Karpas-422 (cell line): ENCODE measurements at regions not wholly inside any gene's neighbourhood (a gene's known extent, or its start where the extent isn't known, plus 50 kb on each side); places are given as distances from the start of the nearest gene placed in this dataset.
A peak's percentile ranks its signal among the peaks of the same experiment; 100 is the strongest.
"Not testable (repeated sequence)": the region's sequence is repeated elsewhere in the genome, so short reads cannot be mapped to it uniquely, and the experiment has no call there.

Experiments used
- DNase-seq: peaks from one replicate; pipeline ENCODE4 v3.0.0-alpha.2; 2015
- H2AFZ ChIP-seq: fragments of 200-600 bp; sonication (generic); 2 replicates; pipeline ENCODE4 v1.6.1; 2014; ENCODE audit warnings: antibody characterized with exemption, low read length, mixed read lengths
- H3K27ac ChIP-seq: fragments of 200-600 bp; sonication (generic); 2 replicates; pipeline ENCODE4 v1.5.1; 2014; ENCODE audit warnings: mild to moderate bottlenecking, low read length, moderate library complexity
- H3K27me3 ChIP-seq: fragments of 200-600 bp; sonication (generic); 2 replicates; pipeline ENCODE4 v1.6.1; 2014; ENCODE audit warnings: low read length, mixed read lengths
- H3K36me3 ChIP-seq: fragments of 200-600 bp; sonication (generic); 2 replicates; pipeline ENCODE4 v1.6.1; 2014; ENCODE audit warnings: low read length, mixed read lengths; ENCODE audit not compliant: insufficient read depth
- H3K4me1 ChIP-seq: fragments of 200-600 bp; sonication (generic); 2 replicates; pipeline ENCODE4 v1.6.1; 2014; ENCODE audit warnings: mild to moderate bottlenecking, low read length, mixed read lengths
- H3K4me2 ChIP-seq: fragments of 200-600 bp; sonication (generic); 2 replicates; pipeline ENCODE4 v1.6.1; 2014; ENCODE audit warnings: low read length, low read depth, mild to moderate bottlenecking; ENCODE audit not compliant: poor library complexity, severe bottlenecking
- H3K4me3 ChIP-seq: fragments of 200-600 bp; sonication (generic); 2 replicates; pipeline ENCODE4 v1.5.1; 2014; ENCODE audit warnings: mild to moderate bottlenecking, antibody characterized with exemption, low read length, mixed read lengths
- H3K79me2 ChIP-seq: fragments of 200-600 bp; sonication (generic); 2 replicates; pipeline ENCODE4 v1.6.1; 2014; ENCODE audit warnings: mild to moderate bottlenecking, low read length, mixed read lengths
- H3K9ac ChIP-seq: fragments of 200-600 bp; sonication (generic); 2 replicates; pipeline ENCODE4 v1.6.0; 2014; ENCODE audit warnings: low read length
- H3K9me2 ChIP-seq: fragments of 200-600 bp; sonication (generic), shearing (Covaris generic); replicated peaks from 2 replicates; pipeline ENCODE4 v1.6.0; 2014; ENCODE audit warnings: mild to moderate bottlenecking, low read length, moderate library complexity; ENCODE audit not compliant: insufficient read depth
- H3K9me3 ChIP-seq: fragments of 300-700, 200-600 bp; sonication (generic); 2 replicates; pipeline ENCODE4 v1.6.1; 2014; ENCODE audit warnings: low read length, mixed read lengths
- H4K20me1 ChIP-seq: fragments of 200-600 bp; sonication (generic); 2 replicates; pipeline ENCODE4 v1.6.1; 2014; ENCODE audit warnings: mild to moderate bottlenecking, antibody characterized with exemption, low read length, low read depth; ENCODE audit not compliant: insufficient read depth

- Histone ChIP-seq H3K9me2 (no peaks in the 10 kb centered on the region), H3K4me2 (no peak overlapping the region), H2AFZ (no peak overlapping the region), H3K36me3 (no peaks in the 10 kb centered on the region), H3K9me3 (no peaks in the 10 kb centered on the region), H3K4me1 (no peaks in the 10 kb centered on the region), H3K4me3 (no peak overlapping the region), H3K79me2 (no peaks in the 10 kb centered on the region), H3K9ac (no peak overlapping the region), H3K27ac (no peak overlapping the region), H4K20me1 (no peaks in the 10 kb centered on the region), H3K27me3 (no peaks in the 10 kb centered on the region)
- DNase-seq: no peak
Measured at GRCh38 chr22:44571566-44572413, 73.8 kb upstream of the RTL6 start.

GRCh38 chr22:44570476-44571445 lies 72.7 kb upstream of the RTL6 start:
- H3K27me3 ChIP-seq: no peaks in the 10 kb centered on the region
- H3K9me2 ChIP-seq: no peaks in the 10 kb centered on the region
- no peaks in the 10 kb centered on the region for H3K4me1 ChIP-seq
- no peaks in the 10 kb centered on the region for H3K9me3 ChIP-seq
- no peaks in the 10 kb centered on the region for H3K36me3 ChIP-seq
- H2AFZ ChIP-seq: no peak overlapping the region
- no peak overlapping the region for H3K9ac ChIP-seq
- no peak overlapping the region for H3K4me3 ChIP-seq
- DNase-seq: no peak
- H3K4me2 ChIP-seq: no peak overlapping the region
- H3K79me2 ChIP-seq: no peaks in the 10 kb centered on the region
- H4K20me1 ChIP-seq: no peaks in the 10 kb centered on the region
- no peak overlapping the region for H3K27ac ChIP-seq

DNA sequence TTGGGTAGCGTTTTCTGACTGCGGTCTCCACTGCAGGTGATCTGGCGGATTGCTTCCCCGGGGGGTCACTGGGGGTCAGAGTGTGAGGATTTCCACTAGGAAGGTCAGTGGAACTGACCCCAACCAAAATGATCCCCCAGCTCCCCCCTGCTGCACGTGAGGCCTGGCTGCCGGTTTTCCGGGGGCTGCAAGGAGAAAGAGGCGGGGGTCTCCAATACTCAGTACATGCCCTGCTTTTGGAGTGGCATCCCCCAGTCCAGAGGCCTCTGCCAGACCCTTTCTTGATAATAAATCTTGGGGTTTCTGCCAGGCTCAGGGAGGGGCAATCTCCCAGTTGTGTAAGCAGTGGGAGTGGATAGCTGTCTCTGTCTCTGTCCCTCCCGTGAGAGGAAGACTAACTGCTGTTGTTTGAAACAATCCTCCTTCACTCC lies 71.5 kb upstream of the RTL6 start:
- Histone ChIP-seq H3K4me3 (no peak overlapping the region), H3K79me2 (no peaks in the 10 kb centered on the region), H3K27ac (no peak overlapping the region), H3K27me3 (no peaks in the 10 kb centered on the region), H3K9ac (no peak overlapping the region), H3K4me2 (no peak overlapping the region), H4K20me1 (no peaks in the 10 kb centered on the region), H3K9me2 (no peaks in the 10 kb centered on the region), H3K36me3 (no peaks in the 10 kb centered on the region), H3K9me3 (no peaks in the 10 kb centered on the region), H2AFZ (no peak overlapping the region), H3K4me1 (no peaks in the 10 kb centered on the region)
- DNase-seq: no peak

DNA sequence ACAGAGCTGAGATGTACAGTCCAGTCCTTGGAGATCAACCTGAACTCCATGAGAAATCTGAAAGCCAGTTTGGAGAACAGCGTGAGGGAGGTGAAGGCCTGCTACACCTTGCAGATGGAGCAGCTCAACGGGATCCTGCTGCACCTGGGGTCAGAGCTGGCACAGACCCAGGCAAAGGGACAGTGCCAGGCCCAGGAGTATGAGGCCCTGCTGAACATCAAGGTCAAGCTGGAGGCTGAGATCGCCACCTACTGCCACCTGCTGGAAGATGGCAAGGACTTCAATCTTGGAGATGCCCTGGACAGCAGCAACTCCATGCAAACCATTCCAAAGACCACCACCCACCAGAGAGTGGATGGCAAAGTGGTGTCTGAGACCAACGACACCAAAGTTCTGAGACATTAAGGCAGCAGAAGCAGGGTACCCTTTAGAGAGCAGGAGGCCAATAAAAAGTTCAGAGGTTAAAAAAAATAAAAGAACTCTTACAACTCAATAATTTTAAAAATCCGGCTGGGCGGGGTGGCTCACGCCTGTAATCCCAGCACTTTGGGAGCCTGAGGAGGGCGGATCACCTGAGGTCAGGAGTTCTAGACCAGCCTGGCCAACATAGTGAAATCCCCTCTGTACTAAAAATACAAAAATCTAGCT lies 69.9 kb upstream of the RTL6 start:
- Histone ChIP-seq H3K9me3 (no peaks in the 10 kb centered on the region), H3K4me1 (no peaks in the 10 kb centered on the region)
- DNase-seq: peak; percentile 68

GRCh38 chr22:44567378-44567841 lies 69.4 kb upstream of the RTL6 start:
- not testable (repeated sequence) for H4K20me1 ChIP-seq, H3K27ac ChIP-seq, H3K36me3 ChIP-seq, H3K4me3 ChIP-seq, H3K9me2 ChIP-seq, H3K9ac ChIP-seq, H2AFZ ChIP-seq, DNase-seq, H3K9me3 ChIP-seq, H3K79me2 ChIP-seq, H3K27me3 ChIP-seq, H3K4me2 ChIP-seq, H3K4me1 ChIP-seq

More for the DNA sequence above, 69.9 kb upstream of the RTL6 start:
- H3K9ac ChIP-seq: no peak overlapping the region
- H3K9me2 ChIP-seq: no peaks in the 10 kb centered on the region
- H3K36me3 ChIP-seq: no peaks in the 10 kb centered on the region
- no peaks in the 10 kb centered on the region for H3K27me3 ChIP-seq
- no peak overlapping the region for H3K4me2 ChIP-seq
- H3K4me3 ChIP-seq: no peak overlapping the region
- no peaks in the 10 kb centered on the region for H3K79me2 ChIP-seq
- no peaks in the 10 kb centered on the region for H4K20me1 ChIP-seq
- no peak overlapping the region for H3K27ac ChIP-seq
- no peak overlapping the region for H2AFZ ChIP-seq

DNA sequence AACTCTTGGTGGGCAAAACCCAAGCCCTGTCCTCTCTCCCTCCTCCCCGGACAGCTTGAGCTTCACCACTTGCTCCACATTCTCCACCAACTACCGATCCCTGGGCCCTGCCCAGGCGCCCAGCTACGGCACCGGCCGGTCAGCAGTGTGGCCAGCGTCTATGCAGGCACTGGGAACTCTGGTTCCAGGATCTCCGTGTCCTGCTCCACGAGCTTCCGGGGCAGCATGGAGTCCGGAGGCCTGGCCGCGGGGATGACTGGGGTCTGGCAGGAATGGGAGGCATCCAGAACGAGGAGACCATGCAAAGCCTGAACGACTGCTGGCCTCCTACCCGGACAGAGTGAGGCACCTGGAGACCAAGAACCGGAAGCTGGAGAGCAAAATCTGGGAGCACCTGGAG lies 68.9 kb upstream of the RTL6 start:
- Histone ChIP-seq H2AFZ (no peak overlapping the region), H3K27me3 (no peaks in the 10 kb centered on the region), H3K79me2 (no peaks in the 10 kb centered on the region), H3K9me2 (no peaks in the 10 kb centered on the region), H3K4me2 (no peak overlapping the region), H4K20me1 (no peaks in the 10 kb centered on the region), H3K4me1 (no peaks in the 10 kb centered on the region), H3K27ac (no peak overlapping the region), H3K9me3 (no peaks in the 10 kb centered on the region), H3K36me3 (no peaks in the 10 kb centered on the region), H3K9ac (no peak overlapping the region), H3K4me3 (no peak overlapping the region)
- DNase-seq: no peak

GRCh38 chr22:44562651-44563050 lies 64.6 kb upstream of the RTL6 start:
- not testable (repeated sequence) for H3K79me2 ChIP-seq, H3K9me3 ChIP-seq, H3K9me2 ChIP-seq, H3K27me3 ChIP-seq, H3K9ac ChIP-seq, H3K27ac ChIP-seq, H3K36me3 ChIP-seq, H3K4me3 ChIP-seq, H3K4me1 ChIP-seq, H4K20me1 ChIP-seq, DNase-seq, H2AFZ ChIP-seq, H3K4me2 ChIP-seq
